Right lobe of liver (tissue), 6 donors: ENCODE measurements at regions not wholly inside any gene's neighbourhood (a gene's known extent, or its start where the extent isn't known, plus 50 kb on each side); places are given as distances from the start of the nearest gene placed in this dataset.

Source experiments
- ATAC-seq, 4 donors: fragments of 200-7000 bp; cut with Tn5 transposase; one replicate each; pipeline ENCODE4 v1.9.1; 2020; ENCODE audit warnings: mild to moderate bottlenecking in 4 of 4, moderate library complexity in 4 of 4
- DNase-seq, 3 donors: peaks; one replicate each; pipeline ENCODE4 v3.0.0-alpha.2; 2020
- H3K27ac ChIP-seq, 3 donors: fragments of 200-600 bp; one replicate each; pipeline ENCODE4 v1.8.0; 2022
- H3K27me3 ChIP-seq, 2 donors: fragments of 200-600 bp; one replicate each; pipeline ENCODE4 v1.8.0; 2022
- H3K36me3 ChIP-seq, 4 donors: fragments of 200-600 bp; sonication (generic) in 1 of 4; one replicate each; pipeline versions ENCODE4 v1.5.1 to v1.8.0; 2017 to 2022; ENCODE audit warnings: control low read depth in 1 of 4
- H3K4me1 ChIP-seq, 4 donors: fragments of 200-600 bp; sonication (generic) in 1 of 4; one replicate each; pipeline versions ENCODE4 v1.5.1 to v1.8.0; 2017 to 2022; ENCODE audit warnings: control low read depth in 1 of 4
- H3K4me3 ChIP-seq, 3 donors: fragments of 200-600 bp; one replicate each; pipeline ENCODE4 v1.8.0; 2022
- H3K9me3 ChIP-seq, 4 donors: fragments of 200-600 bp; sonication (generic) in 1 of 4; one replicate each; pipeline versions ENCODE4 v1.5.1 to v1.8.0; 2017 to 2022; ENCODE audit warnings: control low read depth in 1 of 4
- POLR2A ChIP-seq: fragments of 450-650 bp; IDR thresholded peaks from one replicate; pipeline ENCODE4 v1.6.1; 2017; ENCODE audit warnings: antibody characterized with exemption, mild to moderate bottlenecking
- WGBS: methylation state at CpG from one replicate; pipeline ENCODE4 v1.1.6; 2018; ENCODE audit warnings: low coverage, low lambda C conversion rate; ENCODE audit not compliant: insufficient coverage; ENCODE audit errors: missing lambda C conversion rate; 5-methylcytosine and 5-hydroxymethylcytosine counted together
- intact Hi-C, 2 donors: fragments of 100-400 bp; cut with DNase I; formaldehyde crosslinking; loops; one replicate each; pipeline versions ENCODE4 v1.11.2 to v1.14.1; 2022
- TF ChIP-seq, protein P1 (sequence below), 4 donors: fragments of 200-600 bp in 3 of 4; fragments of 450-650 bp in 1 of 4; IDR thresholded peaks; one replicate each; pipeline versions ENCODE4 v1.5.1 to v1.8.0; 2016 to 2022; ENCODE audit warnings: antibody characterized with exemption in 4 of 4, mild to moderate bottlenecking in 2 of 4
- donor health status: DM: no; HTN: yes; CAD: no.
- donor health status: DM: no; HTN: no; CAD: no.
- donor health status: DM: no; HTN: no; CAD: no.
- donor health status: DM: no; HTN: yes; CAD: no.
- donor health status: DM: no; HTN: yes; CAD: no.

DNA sequence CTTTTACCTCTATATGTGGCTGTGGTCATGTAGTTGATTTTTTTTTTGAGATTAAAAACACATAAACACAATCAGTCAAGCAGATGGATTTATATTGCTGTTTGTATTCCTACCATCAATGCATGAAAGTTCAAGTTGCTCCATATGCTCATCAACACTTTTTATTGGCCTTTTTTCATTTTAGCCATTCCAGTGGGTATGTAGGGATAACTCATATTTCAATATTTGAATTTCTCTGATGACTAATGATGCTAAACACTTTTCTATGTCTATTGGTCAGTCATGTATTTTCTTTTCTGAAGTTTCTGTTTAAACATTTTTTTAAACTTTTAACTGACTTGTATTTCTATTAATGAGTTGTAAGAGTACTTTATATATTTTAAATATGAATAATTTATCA lies 445.4 kb upstream of the RGMB start:
- Histone ChIP-seq H3K36me3 (no peaks in the 10 kb centered on the region), H3K4me3 (no peak overlapping the region), H3K9me3 (no peaks in the 10 kb centered on the region), H3K27me3 (no peaks in the 10 kb centered on the region), H3K4me1 (no peaks in the 10 kb centered on the region), H3K27ac (no peak overlapping the region)
- ATAC-seq (no peak), DNase-seq (no peak)
- TF ChIP-seq POLR2A: no peak
- TF ChIP-seq, protein P1, sequence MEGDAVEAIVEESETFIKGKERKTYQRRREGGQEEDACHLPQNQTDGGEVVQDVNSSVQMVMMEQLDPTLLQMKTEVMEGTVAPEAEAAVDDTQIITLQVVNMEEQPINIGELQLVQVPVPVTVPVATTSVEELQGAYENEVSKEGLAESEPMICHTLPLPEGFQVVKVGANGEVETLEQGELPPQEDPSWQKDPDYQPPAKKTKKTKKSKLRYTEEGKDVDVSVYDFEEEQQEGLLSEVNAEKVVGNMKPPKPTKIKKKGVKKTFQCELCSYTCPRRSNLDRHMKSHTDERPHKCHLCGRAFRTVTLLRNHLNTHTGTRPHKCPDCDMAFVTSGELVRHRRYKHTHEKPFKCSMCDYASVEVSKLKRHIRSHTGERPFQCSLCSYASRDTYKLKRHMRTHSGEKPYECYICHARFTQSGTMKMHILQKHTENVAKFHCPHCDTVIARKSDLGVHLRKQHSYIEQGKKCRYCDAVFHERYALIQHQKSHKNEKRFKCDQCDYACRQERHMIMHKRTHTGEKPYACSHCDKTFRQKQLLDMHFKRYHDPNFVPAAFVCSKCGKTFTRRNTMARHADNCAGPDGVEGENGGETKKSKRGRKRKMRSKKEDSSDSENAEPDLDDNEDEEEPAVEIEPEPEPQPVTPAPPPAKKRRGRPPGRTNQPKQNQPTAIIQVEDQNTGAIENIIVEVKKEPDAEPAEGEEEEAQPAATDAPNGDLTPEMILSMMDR (IDR thresholded peaks at IDR 0.05): no peak
- intact Hi-C loops: no loop called here

DNA sequence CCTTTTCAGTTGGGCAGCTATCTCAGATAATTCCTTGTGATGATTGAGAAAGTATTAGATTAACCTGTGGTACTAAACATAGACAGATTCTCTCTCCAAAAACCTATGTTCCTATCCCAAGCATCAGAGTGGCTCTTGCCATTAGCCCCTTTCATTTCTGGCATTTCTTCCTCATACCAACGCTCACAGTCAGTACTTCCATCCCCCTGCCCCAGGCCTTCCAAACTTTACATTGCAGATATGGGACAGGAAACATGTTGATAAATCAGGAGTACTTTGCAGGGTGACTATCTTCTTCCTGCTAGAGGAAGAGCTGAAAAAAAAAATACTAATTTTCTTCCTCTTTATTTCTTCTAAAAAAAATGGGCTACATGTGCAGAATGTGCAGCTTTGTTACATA lies 442.6 kb upstream of the RGMB start:
- 14% methylated on average over 1 of the region's 1 CpG for WGBS
- Histone ChIP-seq H3K4me3 (no peak overlapping the region), H3K9me3 (no peaks in the 10 kb centered on the region), H3K27ac (no peak overlapping the region), H3K36me3 (no peaks in the 10 kb centered on the region), H3K4me1 (no peaks in the 10 kb centered on the region), H3K27me3 (no peaks in the 10 kb centered on the region)
- intact Hi-C loops: no loop called here
- TF ChIP-seq POLR2A: no peak
- TF ChIP-seq, protein P1 (IDR thresholded peaks at IDR 0.05): no peak
- DNase-seq (no peak), ATAC-seq (no peak)

DNA sequence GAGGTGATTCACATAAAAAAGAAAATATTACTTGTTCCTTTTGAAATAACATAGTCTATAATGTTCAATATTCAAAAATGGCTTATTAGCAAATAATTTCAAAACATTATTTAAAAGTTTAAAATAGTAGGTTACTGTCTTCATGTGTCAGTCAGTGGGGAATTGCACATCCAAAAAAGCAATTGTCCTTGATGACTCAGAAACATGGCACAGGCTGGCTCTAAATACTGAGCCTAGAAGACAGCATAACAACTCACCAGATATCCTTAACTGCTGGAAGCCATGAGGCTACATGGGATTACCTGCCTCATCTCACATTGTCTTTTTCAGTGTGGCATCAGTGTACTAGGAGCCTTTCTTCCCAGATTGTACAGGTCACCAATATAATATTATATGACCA lies 439.5 kb upstream of the RGMB start:
- no peaks in the 10 kb centered on the region for H3K4me1 ChIP-seq
- no peaks in the 10 kb centered on the region for H3K9me3 ChIP-seq
- ATAC-seq (no peak), DNase-seq (no peak)
- no peak overlapping the region for H3K27ac ChIP-seq
- TF ChIP-seq POLR2A: no peak
- TF ChIP-seq, protein P1 (IDR thresholded peaks at IDR 0.05): no peak
- no peaks in the 10 kb centered on the region for H3K27me3 ChIP-seq
- H3K36me3 ChIP-seq: no peaks in the 10 kb centered on the region
- intact Hi-C loops: no loop called here
- H3K4me3 ChIP-seq: no peak overlapping the region

GRCh38 chr5:98334946-98335345 lies 438.5 kb upstream of the RGMB start:
- Histone ChIP-seq H3K4me3 (no peak overlapping the region), H3K4me1 (no peaks in the 10 kb centered on the region), H3K27me3 (no peaks in the 10 kb centered on the region), H3K9me3 (no peaks in the 10 kb centered on the region), H3K36me3 (no peaks in the 10 kb centered on the region), H3K27ac (no peak overlapping the region)
- ATAC-seq (no peak), DNase-seq (no peak)
- TF ChIP-seq, protein P1 (IDR thresholded peaks at IDR 0.05): no peak
- no peak for TF ChIP-seq POLR2A
- intact Hi-C loops: no loop called here
- 61% methylated on average over 6 of the region's 6 CpGs for WGBS

- ATAC-seq (no peak), DNase-seq (no peak)
- Histone ChIP-seq H3K4me1 (no peaks in the 10 kb centered on the region), H3K27ac (no peak overlapping the region), H3K36me3 (no peaks in the 10 kb centered on the region), H3K4me3 (no peak overlapping the region), H3K27me3 (no peaks in the 10 kb centered on the region), H3K9me3 (no peaks in the 10 kb centered on the region)
- 83% methylated on average over 6 of the region's 21 CpGs for WGBS
- TF ChIP-seq POLR2A: no peak
- TF ChIP-seq, protein P1 (IDR thresholded peaks at IDR 0.05): no peak
- intact Hi-C loops: no loop called here
Measured at GRCh38 chr5:98339141-98339848, 434.2 kb upstream of the RGMB start.
